Loucy (cell line): ENCODE measurements at regions not wholly inside any gene's neighbourhood (a gene's known extent, or its start where the extent isn't known, plus 50 kb on each side); places are given as distances from the start of the nearest gene placed in this dataset.

ENCODE experiments used
- EZH2phosphoT487 ChIP-seq: fragments of 200-600 bp; IDR thresholded peaks from 2 replicates; pipeline ENCODE4 v1.6.1; 2018; ENCODE audit warnings: antibody characterized with exemption, mild to moderate bottlenecking, moderate library complexity, borderline replicate concordance
- TF ChIP-seq, protein P1 (sequence below): fragments of 200-600 bp; sonication (generic); conservative IDR thresholded peaks from 2 replicates; pipeline ENCODE4 v1.5.1; 2014; ENCODE audit warnings: mild to moderate bottlenecking, antibody characterized with exemption, low read length

DNA sequence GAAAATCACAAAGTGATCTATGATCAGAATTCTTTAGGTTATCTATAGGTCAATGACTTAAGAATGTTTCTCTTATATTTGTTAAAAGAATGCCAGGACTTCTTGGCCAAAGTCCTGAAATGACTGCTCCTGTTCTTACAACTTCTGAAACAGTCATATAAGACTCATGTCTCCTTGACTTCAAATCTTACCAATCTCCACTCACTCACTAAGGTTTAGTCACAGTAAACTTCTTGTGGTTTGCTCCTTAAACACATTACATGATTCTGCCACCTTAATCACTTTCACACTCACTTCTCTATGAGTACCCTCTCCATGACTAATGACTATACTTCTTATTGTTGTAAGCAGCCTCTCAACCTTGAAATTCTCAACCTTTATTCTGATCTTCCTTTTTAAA is 648.7 kb upstream of the CCDC179 start:
- TF ChIP-seq, protein P1, sequence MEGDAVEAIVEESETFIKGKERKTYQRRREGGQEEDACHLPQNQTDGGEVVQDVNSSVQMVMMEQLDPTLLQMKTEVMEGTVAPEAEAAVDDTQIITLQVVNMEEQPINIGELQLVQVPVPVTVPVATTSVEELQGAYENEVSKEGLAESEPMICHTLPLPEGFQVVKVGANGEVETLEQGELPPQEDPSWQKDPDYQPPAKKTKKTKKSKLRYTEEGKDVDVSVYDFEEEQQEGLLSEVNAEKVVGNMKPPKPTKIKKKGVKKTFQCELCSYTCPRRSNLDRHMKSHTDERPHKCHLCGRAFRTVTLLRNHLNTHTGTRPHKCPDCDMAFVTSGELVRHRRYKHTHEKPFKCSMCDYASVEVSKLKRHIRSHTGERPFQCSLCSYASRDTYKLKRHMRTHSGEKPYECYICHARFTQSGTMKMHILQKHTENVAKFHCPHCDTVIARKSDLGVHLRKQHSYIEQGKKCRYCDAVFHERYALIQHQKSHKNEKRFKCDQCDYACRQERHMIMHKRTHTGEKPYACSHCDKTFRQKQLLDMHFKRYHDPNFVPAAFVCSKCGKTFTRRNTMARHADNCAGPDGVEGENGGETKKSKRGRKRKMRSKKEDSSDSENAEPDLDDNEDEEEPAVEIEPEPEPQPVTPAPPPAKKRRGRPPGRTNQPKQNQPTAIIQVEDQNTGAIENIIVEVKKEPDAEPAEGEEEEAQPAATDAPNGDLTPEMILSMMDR: no peak
- TF ChIP-seq EZH2phosphoT487: no peak
